ENCODE measurements at regions not wholly inside any gene's neighbourhood (a gene's known extent, or its start where the extent isn't known, plus 50 kb on each side); places are given as distances from the start of the nearest gene placed in this dataset.

DNA sequence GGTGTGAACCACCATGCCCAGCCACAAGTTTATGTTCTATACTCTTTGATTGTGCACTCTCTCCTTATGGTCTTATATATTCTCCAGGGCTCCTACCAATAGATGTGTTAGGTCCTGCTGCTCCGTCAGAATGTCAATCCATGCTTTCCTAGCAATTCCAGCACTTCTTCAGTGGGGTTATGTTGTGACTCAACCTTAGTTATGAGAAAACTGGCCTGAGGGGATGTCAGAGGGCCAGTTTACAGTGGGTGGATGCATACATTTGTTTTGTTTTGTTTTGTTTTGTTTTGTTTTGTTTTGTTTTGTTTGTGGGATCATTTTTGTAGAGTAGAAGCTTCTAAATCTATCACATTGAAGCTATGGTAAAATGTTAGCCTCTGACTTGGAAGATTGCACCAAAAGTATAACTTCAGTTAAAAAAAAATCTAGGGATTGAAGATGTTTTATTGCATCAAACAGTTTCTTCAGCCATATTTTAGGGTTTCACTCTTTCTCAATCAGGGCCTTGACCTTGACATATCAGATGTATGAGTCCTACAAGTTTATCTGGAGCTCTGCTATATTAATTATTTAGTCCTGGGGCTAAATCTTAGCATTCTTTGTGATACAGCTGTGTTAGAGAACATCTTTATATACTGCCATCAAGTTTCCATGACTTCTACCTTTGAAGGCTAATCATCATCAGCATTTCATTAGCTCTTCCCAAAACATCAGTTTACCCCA is 191.6 kb upstream of the CNTN5 start:
- TF ChIP-seq CREB1 (IDR thresholded peaks at IDR 0.05; ENCODE audit: low read depth) = no peak
- TF ChIP-seq, protein P1, sequence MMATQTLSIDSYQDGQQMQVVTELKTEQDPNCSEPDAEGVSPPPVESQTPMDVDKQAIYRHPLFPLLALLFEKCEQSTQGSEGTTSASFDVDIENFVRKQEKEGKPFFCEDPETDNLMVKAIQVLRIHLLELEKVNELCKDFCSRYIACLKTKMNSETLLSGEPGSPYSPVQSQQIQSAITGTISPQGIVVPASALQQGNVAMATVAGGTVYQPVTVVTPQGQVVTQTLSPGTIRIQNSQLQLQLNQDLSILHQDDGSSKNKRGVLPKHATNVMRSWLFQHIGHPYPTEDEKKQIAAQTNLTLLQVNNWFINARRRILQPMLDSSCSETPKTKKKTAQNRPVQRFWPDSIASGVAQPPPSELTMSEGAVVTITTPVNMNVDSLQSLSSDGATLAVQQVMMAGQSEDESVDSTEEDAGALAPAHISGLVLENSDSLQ (IDR thresholded peaks at IDR 0.05) = no peak
- TF ChIP-seq, protein P2, sequence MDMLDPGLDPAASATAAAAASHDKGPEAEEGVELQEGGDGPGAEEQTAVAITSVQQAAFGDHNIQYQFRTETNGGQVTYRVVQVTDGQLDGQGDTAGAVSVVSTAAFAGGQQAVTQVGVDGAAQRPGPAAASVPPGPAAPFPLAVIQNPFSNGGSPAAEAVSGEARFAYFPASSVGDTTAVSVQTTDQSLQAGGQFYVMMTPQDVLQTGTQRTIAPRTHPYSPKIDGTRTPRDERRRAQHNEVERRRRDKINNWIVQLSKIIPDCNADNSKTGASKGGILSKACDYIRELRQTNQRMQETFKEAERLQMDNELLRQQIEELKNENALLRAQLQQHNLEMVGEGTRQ (IDR thresholded peaks at IDR 0.05; ENCODE audit: borderline replicate concordance, low read depth, low read length) = no peak
- TF ChIP-seq CTCF (IDR thresholded peaks at IDR 0.05 in 2 of 3, conservative IDR thresholded peaks at IDR 0.05 in 1 of 3; ENCODE audit: control insufficient read depth in 2 of 3, extremely low read depth in 1 of 3, insufficient read depth in 1 of 3, low read depth in 3 of 3, low read length in 3 of 3) = no peak
- no peak for TF ChIP-seq RAD21 (IDR thresholded peaks at IDR 0.05; ENCODE audit: insufficient read depth, low read depth, low read length)

Measured in GM12878 (cell line).